ENCODE measurements at regions not wholly inside any gene's neighbourhood (a gene's known extent, or its start where the extent isn't known, plus 50 kb on each side); places are given as distances from the start of the nearest gene placed in this dataset.

DNA sequence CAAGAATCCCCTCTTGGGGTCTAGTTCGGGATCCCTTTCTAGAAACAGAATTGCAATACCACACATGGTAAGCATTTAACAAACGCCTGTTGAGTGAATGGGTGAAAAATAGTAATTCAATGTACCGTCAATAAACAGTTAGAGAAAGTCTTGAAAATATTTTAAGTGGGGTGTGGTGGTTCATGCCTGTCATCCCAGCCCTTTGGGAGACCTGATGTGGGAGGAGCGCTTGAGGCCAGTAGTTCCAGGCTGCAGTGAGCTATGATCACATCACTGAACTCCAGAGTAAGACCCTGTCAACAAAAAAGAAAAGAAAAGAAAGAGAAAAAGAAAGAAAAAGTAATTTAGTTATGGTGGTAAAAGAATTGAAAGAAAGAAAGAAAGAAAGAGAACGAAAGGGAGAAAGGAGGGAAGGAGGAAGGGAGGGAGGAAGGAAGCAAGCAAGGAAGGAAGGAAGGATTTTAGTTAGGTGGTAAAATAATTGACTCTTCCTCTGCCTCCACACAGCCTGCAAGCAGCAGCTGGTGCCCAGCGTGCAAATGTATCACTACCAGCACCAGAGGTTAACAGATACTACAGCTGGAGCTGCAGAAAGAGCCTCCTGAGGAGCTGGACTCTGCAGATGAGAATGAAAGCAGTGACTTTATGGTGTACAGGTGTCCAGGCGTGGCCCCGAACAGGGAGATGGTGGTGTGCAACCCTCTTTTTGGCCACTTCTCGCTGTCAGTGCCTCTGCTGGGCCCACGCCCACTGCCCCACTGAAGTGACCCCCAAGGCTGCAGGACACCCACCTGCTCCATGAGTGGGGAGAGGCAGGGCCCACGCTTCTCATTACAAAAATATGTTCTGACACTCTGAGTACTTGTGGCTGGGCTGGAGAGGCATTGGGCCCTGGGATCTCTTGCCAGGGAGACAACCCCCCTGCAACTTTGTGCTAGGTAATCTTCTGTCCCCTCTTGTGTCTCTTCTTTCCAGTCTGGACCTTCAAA, 135.4 kb downstream of the BAMBI start:
- no peak for DNase-seq

DNA sequence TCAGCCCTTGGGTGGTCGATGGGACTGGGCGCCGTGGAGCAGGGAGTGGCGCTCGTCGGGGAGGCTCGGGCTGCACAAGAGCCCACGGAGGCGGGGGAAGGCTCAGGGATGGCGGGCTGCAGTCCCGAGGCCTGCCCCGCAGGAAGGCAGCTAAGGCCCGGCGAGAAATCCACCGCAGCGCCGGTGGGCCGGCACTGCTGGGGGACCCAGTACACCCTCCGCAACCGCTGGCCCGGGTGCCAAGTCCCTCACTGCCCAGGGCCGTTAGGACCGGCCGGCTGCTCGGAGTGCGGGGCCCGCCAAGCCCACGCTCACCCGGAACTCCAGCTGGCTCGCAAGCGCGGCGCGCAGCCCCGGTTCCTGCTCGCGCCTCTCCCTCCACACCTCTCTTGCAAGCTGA, 138.4 kb downstream of the BAMBI start:
- no peak for DNase-seq

DNA sequence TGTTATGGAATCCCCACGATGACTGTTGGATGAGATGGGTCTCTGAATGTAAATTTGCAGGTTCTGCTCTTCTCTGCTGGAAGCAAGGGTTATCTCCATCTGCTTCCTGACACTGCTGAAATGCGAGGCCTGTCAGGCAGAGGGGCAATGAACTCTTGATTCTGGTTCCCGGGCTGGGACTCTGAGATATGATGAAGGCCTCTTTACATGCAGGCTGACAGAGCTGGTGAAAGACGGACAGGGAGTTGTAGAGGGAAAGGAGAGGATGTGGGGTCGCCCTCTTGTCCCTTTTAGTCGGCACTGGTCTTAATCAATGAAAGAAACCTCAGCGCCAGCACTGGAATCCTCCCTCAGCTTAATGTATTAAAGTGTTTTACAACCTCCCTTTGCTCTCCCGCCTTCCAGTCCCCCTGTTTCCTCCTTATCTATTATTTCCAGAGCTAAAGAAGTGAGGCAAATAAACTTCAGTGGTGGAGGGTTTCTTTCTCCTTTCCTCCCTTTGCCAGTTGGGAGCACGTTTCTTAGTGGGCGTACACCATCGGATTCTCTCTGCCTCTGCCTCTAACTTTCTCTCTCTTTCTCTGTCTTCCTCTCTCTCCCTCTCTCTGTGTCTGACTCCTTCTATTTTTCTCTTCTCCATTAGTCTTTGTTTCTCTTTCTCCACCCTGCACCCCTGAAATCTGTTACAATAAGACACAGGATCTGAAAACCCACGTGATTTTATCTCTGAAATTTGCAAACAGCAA, 145.6 kb downstream of the BAMBI start:
- no peak for DNase-seq

DNA sequence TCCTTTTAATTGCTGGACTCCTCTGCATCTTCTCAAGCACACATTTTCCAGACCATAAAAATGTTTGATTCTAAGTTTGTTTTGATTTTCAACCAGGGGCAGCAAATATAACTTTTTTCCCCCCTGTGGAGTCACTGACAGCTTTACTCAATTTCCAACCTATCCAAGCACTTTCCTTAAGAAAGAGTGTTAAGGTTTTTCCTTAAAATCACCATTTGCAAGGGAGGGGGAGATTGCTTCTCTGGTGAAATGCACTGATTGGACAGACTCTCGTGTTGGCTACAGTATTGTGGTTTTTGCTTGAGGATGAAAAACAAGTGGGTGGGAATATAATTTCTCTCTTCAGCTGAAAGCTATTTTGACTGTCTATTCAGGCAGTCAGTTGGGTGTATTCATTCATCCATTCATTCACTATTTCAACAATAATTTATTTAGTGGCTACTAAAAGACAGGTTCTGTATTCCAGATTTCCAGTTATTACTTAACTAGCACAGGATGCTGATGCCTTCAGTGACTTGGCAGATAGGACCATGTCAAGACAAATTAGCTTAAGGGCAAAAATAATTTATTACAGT, 146.3 kb downstream of the BAMBI start:
- DNase-seq: no peak

DNA sequence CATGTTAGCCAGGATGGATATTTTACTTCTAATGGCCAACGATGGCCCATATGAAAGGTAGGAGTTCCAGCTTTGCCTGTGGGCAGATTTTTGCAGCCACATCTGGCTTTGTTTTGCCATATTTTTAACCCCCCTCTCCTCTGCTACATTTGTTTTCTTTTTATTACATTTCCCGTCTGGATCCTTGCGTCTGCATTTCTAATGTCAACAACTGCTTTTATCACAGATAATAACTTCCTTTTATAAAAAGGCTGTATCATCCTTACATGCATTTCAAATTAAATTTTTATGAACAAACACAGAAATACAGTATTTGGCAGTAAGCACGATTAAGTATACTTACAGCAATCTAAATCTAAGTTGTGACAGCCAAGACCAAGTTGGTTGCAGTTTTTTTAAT, 156.0 kb downstream of the BAMBI start:
- DNase-seq: no peak

DNA sequence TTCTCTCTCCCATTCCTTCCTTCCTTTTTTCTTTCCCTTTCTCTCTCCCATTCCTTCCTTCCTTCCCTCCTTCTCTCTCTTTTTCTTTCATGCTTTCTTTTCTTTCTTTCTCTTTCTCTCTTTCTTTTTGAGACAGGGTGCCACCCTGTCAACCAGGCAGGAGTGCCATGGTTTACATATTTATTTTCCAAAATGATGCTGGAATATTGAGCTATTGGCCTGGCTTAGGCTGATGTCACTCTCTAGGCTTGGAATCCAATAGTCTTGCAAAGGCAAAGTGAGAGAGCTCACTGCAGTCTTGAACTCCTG, 159.1 kb downstream of the BAMBI start:
- no peak for DNase-seq

DNA sequence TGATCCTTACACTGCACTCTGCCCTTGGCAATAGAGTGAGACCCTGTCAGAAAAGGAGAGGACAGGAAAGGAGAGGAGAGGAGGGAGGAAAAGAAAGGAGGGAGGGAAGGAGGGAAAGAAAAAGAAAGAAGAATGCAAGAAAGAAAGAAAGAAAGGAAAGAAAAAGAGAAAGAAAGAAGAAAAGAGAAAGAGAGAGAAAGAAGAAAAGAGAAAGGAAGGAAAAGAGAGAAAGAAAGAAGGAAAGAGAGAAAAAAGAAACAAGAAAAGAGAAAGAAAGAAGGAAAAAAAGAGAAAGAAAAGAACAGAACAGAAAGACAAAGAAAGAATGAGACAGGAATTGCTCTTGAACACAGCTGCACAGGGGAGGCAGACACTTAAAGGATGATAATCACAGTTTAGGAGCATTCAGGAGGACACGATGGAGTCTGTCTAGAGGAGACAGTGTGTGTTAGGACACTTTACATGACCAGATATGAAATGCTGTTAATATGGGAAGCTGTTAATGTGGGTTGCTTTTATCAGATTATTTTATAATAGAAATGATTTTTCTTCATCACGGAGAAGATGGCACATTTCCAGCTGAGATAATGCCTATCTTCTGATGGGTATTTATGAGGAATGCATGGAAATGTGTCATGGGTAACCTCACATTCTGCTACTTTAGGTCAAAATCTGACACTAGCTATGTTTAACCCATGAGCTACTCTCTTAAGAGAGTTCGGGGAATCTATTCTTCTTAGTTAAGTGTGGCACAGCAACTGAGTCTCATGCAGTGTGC, 160.5 kb downstream of the BAMBI start:
- DNase-seq: no peak

DNA sequence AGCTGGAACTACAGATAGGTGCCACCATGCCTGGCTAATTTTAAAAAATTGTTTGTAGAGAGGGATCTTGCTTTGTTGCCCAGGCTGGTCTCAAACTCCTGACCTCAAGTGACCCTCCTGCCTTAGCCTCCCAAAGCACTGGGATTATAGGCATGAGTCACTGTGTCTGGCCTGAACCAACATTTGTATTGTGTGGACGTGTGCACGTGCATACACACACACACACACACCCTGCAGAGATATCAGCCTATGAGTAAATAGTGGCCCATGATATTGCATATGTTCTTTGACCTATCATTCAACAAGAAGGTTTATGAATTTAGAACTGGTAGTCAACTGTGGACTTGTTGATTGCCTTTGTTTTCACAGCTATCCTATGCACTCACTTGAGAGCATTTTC, 161.6 kb downstream of the BAMBI start:
- DNase-seq: no peak

DNA sequence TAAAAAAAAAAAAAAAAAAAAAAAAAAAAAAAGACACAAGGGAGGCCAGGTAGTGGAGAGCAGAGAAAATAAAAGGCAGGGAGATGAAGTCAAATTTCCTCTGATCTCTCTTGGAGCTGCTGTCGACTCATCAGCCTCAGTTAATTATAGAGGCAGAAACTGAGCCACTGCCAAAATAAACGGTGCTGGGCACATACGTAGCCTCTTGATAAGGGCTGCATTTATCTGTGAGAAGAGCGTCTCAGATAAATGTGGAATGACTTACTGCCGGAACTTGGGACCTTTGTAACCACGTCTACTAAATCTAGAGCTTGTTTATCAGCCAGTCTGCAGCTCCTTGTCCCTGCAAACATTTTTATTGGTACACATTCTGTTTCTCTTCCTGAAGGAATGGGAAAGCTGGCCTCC, 162.3 kb downstream of the BAMBI start:
- DNase-seq: no peak

DNA sequence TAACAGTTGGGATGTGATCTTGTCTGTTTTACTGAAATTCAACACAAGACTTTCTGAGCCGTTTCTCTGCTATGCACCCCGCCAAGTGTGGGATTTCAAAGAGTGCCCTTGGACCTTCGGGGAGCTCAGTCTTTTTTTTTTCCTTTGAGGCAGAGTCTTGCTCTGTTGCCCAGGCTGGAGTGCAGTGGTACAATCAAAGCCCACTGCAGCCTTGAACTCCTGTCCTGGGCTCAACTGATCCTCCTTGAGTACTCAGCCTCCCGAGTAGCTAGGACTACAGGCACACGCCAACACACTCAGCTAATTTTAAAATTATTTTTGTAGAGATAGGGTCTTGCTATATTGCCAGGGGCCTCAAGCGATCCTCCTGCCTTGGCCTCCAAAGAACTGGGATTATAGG, 162.9 kb downstream of the BAMBI start:
- no peak for DNase-seq

DNA sequence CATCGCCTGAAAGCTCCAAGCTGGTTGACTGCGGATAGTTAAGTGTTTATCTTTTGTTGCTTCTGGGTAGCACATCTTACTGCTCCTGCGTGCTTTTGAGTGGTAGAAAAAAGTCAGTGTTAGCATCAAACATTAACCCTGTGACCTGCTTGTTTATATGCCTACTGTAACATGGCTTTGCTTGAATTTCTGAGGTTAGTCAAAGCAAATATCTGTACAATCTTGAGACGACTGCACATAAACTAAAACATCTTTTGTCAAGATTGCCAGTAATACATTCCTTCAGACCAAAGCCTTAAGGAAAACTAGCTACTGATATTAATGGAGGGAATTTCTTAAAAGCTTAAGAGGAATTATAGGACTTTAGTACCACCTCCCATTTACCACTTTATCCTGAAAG, 163.7 kb downstream of the BAMBI start:
- DNase-seq: no peak

DNA sequence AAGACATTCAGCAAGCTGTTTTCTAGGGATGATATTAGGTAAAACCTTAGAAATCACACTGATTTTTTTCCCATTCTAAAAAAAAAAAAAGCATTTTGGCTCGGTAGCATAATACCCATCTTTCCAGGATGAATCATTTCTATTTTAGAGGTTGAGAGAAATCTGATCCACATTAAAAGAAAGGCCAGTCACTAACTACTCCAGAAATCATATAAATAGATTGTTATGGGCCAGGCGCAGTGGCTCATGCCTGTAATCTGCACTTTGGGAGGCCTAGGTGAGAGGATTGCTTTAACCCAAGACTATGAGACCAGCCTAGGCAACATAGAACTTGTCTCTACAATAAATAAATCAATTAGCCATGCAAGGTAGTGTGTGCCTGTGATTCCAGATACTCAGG, 164.3 kb downstream of the BAMBI start:
- DNase-seq: no peak

DNA sequence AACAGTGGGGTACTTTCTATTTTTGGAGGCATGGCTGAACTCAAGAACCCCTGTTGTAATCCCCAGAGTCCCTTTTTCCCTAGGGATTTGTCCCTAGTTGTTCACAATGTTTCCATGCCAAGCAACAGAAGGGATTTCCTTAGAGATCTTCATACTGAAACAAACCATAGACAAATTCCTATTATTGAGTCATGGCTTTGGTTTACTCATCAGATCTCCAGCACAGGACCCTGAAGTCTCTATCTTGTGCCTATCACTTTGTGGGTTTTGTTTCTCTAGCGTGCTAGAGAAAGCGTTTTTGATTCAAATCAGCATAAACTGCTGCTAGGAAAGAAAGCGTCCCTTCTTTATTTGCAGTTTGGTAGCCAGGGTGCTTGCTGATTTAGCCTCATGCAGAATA, 165.0 kb downstream of the BAMBI start:
- DNase-seq: no peak

DNA sequence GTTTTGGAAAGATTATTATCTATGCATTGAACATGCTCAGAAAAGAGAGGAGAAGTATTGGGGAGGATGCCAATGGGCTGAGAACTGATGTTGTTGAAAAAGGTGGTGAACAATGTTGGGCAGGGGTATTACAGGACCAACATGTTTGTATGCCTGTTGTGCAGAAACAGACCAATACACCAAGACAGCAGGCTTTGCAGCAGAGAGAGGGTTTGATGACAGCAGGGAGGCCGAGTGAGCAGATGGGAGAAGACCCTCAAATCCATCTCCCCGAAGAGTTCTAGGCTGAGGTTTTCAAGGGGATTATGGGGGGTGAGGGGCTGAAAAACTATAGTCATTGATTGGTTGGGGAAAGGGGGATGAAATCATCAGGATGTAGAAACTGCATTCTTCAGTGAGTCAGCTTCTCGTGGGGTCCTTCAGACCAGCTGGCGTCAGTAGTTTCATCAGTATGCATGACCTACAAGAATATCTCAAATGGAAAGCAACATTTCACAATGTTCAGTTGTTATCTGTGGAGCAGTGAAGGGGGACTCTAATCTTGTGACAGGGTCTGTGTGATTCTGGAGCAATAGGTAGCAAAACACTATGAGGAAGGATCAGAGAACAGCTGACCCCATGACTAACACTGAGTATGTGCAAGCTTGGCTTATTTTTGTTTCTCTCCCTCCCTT, 167.8 kb downstream of the BAMBI start:
- no peak for DNase-seq

DNA sequence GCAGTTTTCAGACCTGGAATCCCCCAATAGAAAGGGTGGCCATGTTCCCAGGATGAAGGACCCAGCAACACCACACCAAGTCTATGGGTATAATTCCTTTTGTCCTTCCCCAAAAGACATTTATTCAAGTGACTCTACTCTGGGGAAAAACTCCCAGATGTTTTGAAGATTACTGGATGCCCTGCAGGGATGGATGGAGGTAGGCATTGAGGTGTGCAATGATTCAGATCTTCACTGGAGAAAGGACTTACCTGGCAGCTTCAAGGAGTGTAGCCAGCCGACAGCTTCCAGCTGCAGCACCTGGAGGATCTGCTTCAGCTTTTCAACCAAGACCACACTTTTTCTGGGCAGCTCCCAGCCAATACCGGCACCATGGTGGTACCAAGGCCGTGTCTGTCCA, 172.0 kb downstream of the BAMBI start:
- DNase-seq: no peak

DNA sequence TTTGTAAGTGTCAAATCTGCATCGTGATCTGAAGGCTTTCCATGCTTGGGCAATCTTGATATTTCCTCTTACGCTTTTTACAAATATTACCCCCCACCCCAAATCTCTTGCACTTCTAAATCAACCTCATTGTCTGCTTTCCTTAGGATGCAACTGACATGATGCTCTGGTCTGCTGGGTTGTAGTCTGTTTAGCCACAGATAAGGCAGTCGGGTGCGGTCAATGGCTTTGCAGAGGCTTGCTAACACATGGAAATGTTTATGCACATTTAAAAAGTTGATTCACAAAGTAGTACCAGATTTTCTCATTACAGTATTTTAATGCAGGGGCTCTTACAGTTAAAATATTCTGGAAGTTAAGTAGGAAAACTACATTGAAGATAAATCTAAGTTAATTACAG, 172.5 kb downstream of the BAMBI start:
- no peak for DNase-seq

DNA sequence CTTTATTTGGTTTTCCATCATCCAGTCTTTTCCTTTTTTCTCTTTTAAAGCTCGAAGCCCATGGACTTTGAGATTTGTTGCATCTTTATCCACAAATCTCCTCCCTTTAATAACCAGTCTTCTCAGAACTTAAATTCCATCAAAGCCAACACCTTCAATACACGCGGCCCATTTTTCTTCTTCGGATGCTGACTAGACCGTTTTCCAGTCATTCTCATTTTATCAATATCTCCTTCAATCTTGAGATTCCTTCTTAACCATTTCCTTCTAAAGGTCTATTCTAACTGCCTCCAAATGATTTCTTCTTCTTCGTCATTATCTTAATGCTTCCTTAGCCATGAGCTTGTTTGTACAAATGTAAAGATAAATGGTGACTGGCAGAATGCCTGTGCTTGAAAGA, 173.5 kb downstream of the BAMBI start:
- no peak for DNase-seq

DNA sequence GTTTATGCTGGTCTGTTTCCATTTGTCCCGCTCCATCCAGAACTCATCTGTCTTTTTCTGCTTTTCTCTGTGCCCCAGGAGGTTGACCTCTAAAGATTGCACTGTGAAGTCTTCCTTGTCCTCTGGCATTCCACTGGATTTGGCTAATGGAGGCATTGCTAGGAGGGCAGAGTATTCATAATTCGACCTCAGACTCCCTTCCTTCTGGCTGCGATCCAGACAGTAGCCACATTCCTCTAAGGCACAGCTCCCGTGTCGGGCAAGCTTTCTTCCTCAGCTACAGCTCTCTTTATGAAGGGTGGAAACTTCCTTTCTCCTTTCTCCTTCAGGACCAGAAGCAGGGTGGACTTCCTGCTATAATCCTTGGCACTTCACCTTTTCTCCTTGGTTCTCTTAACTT, 175.9 kb downstream of the BAMBI start:
- no peak for DNase-seq

DNA sequence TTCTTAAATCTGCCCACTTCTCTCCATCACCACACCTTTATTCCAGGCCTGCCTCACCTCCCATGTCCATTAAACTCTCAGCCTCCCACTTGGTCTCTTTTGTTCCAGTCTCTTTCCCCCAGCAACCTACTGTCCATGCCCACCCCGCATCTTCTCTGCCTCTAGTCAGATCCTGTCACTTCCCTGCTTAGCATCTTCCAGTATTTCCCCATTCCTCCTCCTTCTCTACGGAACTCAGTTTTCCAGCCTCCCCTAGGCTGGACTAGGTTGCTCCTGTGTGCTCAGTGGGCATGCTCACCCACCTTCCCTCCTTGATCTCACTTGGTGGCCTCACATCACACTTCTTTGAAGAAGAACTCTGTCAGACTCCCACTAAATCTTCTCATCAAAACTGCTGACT, 179.8 kb downstream of the BAMBI start:
- DNase-seq: no peak

DNA sequence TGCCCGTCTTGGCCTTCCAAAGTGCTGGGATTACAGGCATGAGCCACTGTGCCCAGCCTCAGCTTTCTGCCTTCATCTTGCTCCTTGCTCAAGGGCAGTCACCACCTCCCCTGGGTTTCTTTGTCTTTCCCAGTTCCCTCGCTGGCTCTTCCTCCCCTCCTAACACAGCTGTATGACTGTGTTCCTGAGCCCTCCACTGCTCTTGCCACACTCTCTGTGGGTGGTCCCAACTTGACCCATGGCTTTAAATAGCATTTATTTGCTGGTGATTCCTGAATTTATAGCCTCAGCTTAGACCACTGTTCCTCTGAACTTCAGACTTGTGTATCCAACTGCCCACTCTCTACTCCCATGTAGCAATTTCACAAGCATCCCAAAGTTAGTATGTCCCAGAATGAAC, 181.3 kb downstream of the BAMBI start:
- no peak for DNase-seq

DNA sequence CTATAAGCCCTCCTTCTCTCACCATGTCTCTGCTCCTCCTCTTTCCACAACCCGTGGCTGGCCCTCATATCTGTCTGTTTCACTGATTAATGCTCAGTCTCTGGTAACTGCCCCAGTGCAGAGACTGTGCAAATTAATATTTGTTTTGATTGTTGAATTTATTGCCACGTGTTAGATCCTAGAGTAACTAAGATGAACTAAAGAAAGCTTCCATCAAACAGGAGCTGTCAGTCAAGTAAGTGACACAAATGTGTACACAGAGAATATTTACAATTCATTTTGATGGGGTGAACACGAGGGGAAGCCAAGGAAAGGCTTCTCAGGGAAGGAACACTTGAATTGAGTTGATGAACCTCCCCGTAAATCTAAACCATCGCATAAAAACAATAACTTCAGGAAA, 182.5 kb downstream of the BAMBI start:
- DNase-seq: no peak

DNA sequence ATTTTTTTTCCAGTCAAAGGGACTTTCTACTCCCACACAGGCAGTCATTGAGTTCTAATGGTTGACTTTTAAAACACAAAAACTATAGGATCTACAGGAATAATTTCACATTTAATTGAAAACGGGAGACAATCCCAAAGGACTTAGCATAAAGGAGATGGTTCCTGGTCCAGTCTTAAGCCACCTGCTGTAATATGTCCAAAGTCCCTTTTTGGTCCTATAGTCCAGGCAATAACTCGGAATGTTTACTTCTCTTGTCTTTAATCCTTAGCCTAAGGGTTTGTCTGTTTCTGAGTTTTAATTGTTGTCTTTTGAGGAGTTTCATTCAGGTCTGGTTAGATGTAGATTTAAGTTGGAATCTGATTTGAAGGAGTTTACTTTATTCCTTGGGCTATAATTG, 184.9 kb downstream of the BAMBI start:
- no peak for DNase-seq

Data from inflammatory macrophage (primary cell).